K562 (cell line): ENCODE measurements at regions not wholly inside any gene's neighbourhood (a gene's known extent, or its start where the extent isn't known, plus 50 kb on each side); places are given as distances from the start of the nearest gene placed in this dataset.

ENCODE experiments used
- ATAC-seq: fragments of 200-7000 bp; cut with Tn5 transposase; 3 replicates; pipeline ENCODE4 v1.9.1; 2020; ENCODE audit warnings: moderate library complexity
- BruUV-seq: library from RNA; stranded (reverse); fragments of 400-500 nt; replicated peaks from 2 replicates; lab custom pipeline; 2021; lab: Mats Ljungman, UMichigan
- CTCF ChIA-PET: fragments of 300-600 bp; formaldehyde crosslinking; extraction: SDS; loops from one replicate; lab custom pipeline; 2021; ENCODE audit warnings: low intra/inter-chr PET ratio; lab: Yijun Ruan, JAX
- POLR2A ChIA-PET: fragments of 300-600, 350-650 bp; sonication (Branson Sonifier 250); formaldehyde crosslinking; extraction: SDS; loops from one replicate; lab custom pipeline; 2021; ENCODE audit warnings: antibody characterized with exemption, inconsistent platforms; lab: Yijun Ruan, JAX
- DNase-seq, 4 experiments: peaks; one replicate each; pipeline versions ENCODE4 v3.0.0 to v3.0.0-alpha.2; 2011 to 2018; ENCODE audit warnings: low spot score in 3 of 4, mixed read lengths in 3 of 4; ENCODE audit errors: extremely low read depth in 1 of 4
- FAIRE-seq: peaks from 2 replicates; lab custom pipeline; 2011; peaks lifted over from hg19 to GRCh38; lab: Jason Lieb, UNC
- H2AFZ ChIP-seq: 2 replicates; pipeline ENCODE4 v1.6.0; 2011; ENCODE audit warnings: low read depth, low read length, control low read depth, inconsistent platforms
- H3K27ac ChIP-seq: fragments of 200-600 bp; 3 replicates; pipeline ENCODE4 v1.8.0; 2011; ENCODE audit warnings: low read depth, mild to moderate bottlenecking, control low read depth, inconsistent platforms, low read length, moderate library complexity, mixed read lengths; ENCODE audit errors: extremely low read depth
- H3K27me3 ChIP-seq, 2 experiments: fragments of 300-600 bp in 1 of 2; 2 replicates in 1 of 2; 3 replicates in 1 of 2; pipeline versions ENCODE4 v1.6.0 to v1.8.0; 2011; ENCODE audit warnings: inconsistent platforms in 2 of 2, low read length in 2 of 2, mild to moderate bottlenecking in 1 of 2, mixed read lengths in 1 of 2, moderate library complexity in 1 of 2; ENCODE audit not compliant: control insufficient read depth in 2 of 2, insufficient read depth in 2 of 2
- H3K36me3 ChIP-seq: fragments of 300-600 bp; 3 replicates; pipeline ENCODE4 v1.8.0; 2011; ENCODE audit warnings: mild to moderate bottlenecking, low read length, inconsistent platforms; ENCODE audit not compliant: control insufficient read depth, insufficient read depth
- H3K4me1 ChIP-seq, 2 experiments: fragments of 200-600 bp in 1 of 2; replicated peaks in 1 of 2; 2 replicates in 1 of 2; 3 replicates in 1 of 2; pipeline versions ENCODE4 v1.5.1 to v1.8.0; 2011; ENCODE audit warnings: inconsistent platforms in 2 of 2, low read length in 2 of 2, mild to moderate bottlenecking in 1 of 2, mixed read lengths in 1 of 2, moderate library complexity in 1 of 2; ENCODE audit not compliant: control insufficient read depth in 2 of 2, insufficient read depth in 2 of 2
- H3K4me2 ChIP-seq: 2 replicates; pipeline ENCODE4 v1.6.1; 2011; ENCODE audit warnings: low read length, control low read depth, inconsistent platforms, mixed read lengths; ENCODE audit not compliant: insufficient read depth
- H3K4me3 ChIP-seq: fragments of 200-600 bp; sonication (generic), shearing (Covaris generic); 2 replicates; pipeline ENCODE4 v1.5.1; 2016; ENCODE audit warnings: control low read depth, inconsistent platforms
- H3K79me2 ChIP-seq: fragments of 200-600 bp; 3 replicates; pipeline ENCODE4 v1.8.0; 2011; ENCODE audit warnings: low read length, inconsistent platforms; ENCODE audit not compliant: control insufficient read depth, insufficient read depth
- H3K9ac ChIP-seq, 2 experiments: 2 replicates each; pipeline versions ENCODE4 v1.6.0 to v1.6.1; 2011; ENCODE audit warnings: low read depth in 2 of 2, low read length in 2 of 2, control low read depth in 1 of 2, inconsistent platforms in 1 of 2, mild to moderate bottlenecking in 1 of 2, mixed read lengths in 1 of 2; ENCODE audit not compliant: insufficient read depth in 1 of 2
- H3K9me1 ChIP-seq: one replicate; pipeline ENCODE4 v1.6.0; 2011; ENCODE audit warnings: inconsistent platforms, mild to moderate bottlenecking, low read length, moderate library complexity; ENCODE audit not compliant: control insufficient read depth, insufficient read depth
- H3K9me3 ChIP-seq: replicated peaks from 2 replicates; pipeline ENCODE4 v1.5.1; 2011; ENCODE audit warnings: low read depth, low read length, inconsistent platforms; ENCODE audit not compliant: control insufficient read depth, insufficient read depth
- H4K20me1 ChIP-seq: replicated peaks from 2 replicates; pipeline ENCODE4 v1.6.1; 2011; ENCODE audit warnings: low read length, inconsistent platforms, mixed read lengths; ENCODE audit not compliant: control insufficient read depth, insufficient read depth
- BRD4 ChIP-seq: fragments of 200-600 bp; sonication (generic); IDR thresholded peaks from 2 replicates; pipeline ENCODE4 v1.6.1; 2017; ENCODE audit warnings: inconsistent platforms
- CBX5 ChIP-seq: IDR thresholded peaks from 2 replicates; pipeline ENCODE4 v1.6.1; 2014; ENCODE audit warnings: low read depth, borderline replicate concordance
- DMBX1 ChIP-seq: fragments of 250-450 bp; sonication (Bioruptor Pico); IDR thresholded peaks from 2 replicates; pipeline ENCODE4 v1.8.0; 2022; ENCODE audit warnings: inconsistent platforms, mild to moderate bottlenecking, moderate library complexity, borderline replicate concordance
- ETV5 ChIP-seq: sonication (generic); formaldehyde crosslinking; IDR thresholded peaks from 2 replicates; pipeline ENCODE4 v1.4.0; 2020; ENCODE audit warnings: low read depth, mild to moderate bottlenecking, missing genetic modification reagents
- GABPA ChIP-seq: fragments of 200-800 bp; sonication (Bioruptor generic); conservative IDR thresholded peaks from 2 replicates; pipeline ENCODE4 v1.6.1; 2016; ENCODE audit warnings: low read depth, missing genetic modification characterization, missing compliant biosample characterization
- HNRNPUL1 ChIP-seq: fragments of 200-400 bp; formaldehyde crosslinking; IDR thresholded peaks from 2 replicates; pipeline ENCODE4 v1.6.1; 2017; ENCODE audit warnings: low read length
- POLR2AphosphoS2 ChIP-seq: IDR thresholded peaks from 2 replicates; pipeline ENCODE4 v1.6.1; 2012; ENCODE audit warnings: low read length, improper control_type of control experiment
- RBM39 ChIP-seq: fragments of 200-400 bp; formaldehyde crosslinking; optimal IDR thresholded peaks from 2 replicates; pipeline ENCODE3; 2018; ENCODE audit warnings: low read depth, low read length
- ZC3H8 ChIP-seq: fragments of 450-650 bp; IDR thresholded peaks from 2 replicates; pipeline ENCODE4 v1.6.1; 2017
- ZMIZ1 ChIP-seq, 2 experiments: fragments of 150-350 bp in 1 of 2; IDR thresholded peaks; 2 replicates each; pipeline ENCODE4 v1.6.1; 2012 to 2016; ENCODE audit warnings: low read depth in 2 of 2, low read length in 2 of 2, mild to moderate bottlenecking in 1 of 2, moderate library complexity in 1 of 2
- ZNF232 ChIP-seq: sonication (generic); formaldehyde crosslinking; IDR thresholded peaks from 2 replicates; pipeline ENCODE4 v1.8.0; 2022; ENCODE audit warnings: mild to moderate bottlenecking, missing genetic modification reagents
- ZNF583 ChIP-seq: fragments of 250-450 bp; sonication (Bioruptor Pico); IDR thresholded peaks from 2 replicates; pipeline ENCODE4 v1.4.0; 2020
- WGBS: fragments of 100-300 bp; shearing (Covaris generic); methylation state at CpG from one replicate; pipeline ENCODE4 v1.1.6; 2016; ENCODE audit warnings: low coverage, mixed read lengths; ENCODE audit not compliant: insufficient coverage; ENCODE audit errors: missing lambda C conversion rate; 5-methylcytosine and 5-hydroxymethylcytosine counted together
- in situ Hi-C: fragments of 300-500 bp; cut with MboI; formaldehyde crosslinking; loops from 4 replicates; pipeline ENCODE4 v1.15.0; 2018; ENCODE audit warnings: inconsistent platforms, mixed read lengths
- intact Hi-C: fragments of 100-400 bp; cut with micrococcal nuclease; formaldehyde crosslinking; loops from 2 replicates; pipeline ENCODE4 v1.14.2; 2022
- TF ChIP-seq, protein P1 (sequence below): fragments of 450-650 bp; IDR thresholded peaks from 2 replicates; pipeline ENCODE4 v1.6.1; 2016; ENCODE audit warnings: borderline replicate concordance

GRCh38 chr3:34864011-34864410 is 775.3 kb upstream of the ARPP21 start:
- H2AFZ ChIP-seq: no peak overlapping the region
- no TSS peak for BruUV-seq
- no peaks in the 10 kb centered on the region for H3K79me2 ChIP-seq
- no peaks in the 10 kb centered on the region for H3K27me3 ChIP-seq
- DNase-seq (no peak), ATAC-seq (no peak)
- no peak overlapping the region for H3K9ac ChIP-seq
- in situ Hi-C loops (no loop called here), intact Hi-C loops (no loop called here)
- H3K27ac ChIP-seq: no peak overlapping the region
- H3K4me1 ChIP-seq: no peaks in the 10 kb centered on the region
- no peaks in the 10 kb centered on the region for H3K9me1 ChIP-seq
- CTCF ChIA-PET: no interaction called here
- POLR2A ChIA-PET: no interaction called here
- no peaks in the 10 kb centered on the region for H3K36me3 ChIP-seq
- H4K20me1 ChIP-seq: no peaks in the 10 kb centered on the region
- 2% methylated on average over 3 of the region's 3 CpGs for WGBS
- TF ChIP-seq POLR2AphosphoS2 (no peak), ZNF232 (CRISPR knock-in tag) (no peak), ZNF583 (no peak), CBX5 (no peak)
- TF ChIP-seq, all 486 proteins: peak for 0
- H3K4me2 ChIP-seq: no peak overlapping the region
- H3K4me3 ChIP-seq: no peak overlapping the region
- FAIRE-seq: no peak
- peaks cover 5% of the 10 kb centered on the region for H3K9me3 ChIP-seq

DNA sequence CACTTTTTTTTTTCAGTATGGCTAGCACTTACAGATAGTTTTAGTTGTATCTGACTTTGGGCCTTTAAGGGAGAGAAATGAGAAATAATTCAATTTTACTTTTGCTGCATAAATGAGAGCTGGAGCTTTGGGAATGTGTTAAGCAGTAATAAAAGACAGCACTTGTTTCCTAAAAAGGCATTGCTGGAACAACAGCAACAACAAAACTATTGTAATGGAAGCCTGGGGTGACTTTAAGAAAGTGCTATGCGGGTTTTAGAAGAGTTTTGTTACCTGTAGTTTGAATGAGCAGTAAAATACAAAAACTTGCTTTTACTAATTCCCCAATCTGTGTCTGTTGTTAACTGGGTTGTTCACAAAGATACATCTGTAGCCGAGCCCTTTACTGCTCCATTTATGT is 774.0 kb upstream of the ARPP21 start:
- DNase-seq (no peak), ATAC-seq (no peak), FAIRE-seq (no peak)
- Histone ChIP-seq H3K9ac (no peak overlapping the region), H3K9me3 (peaks cover 5% of the 10 kb centered on the region), H3K9me1 (no peaks in the 10 kb centered on the region), H3K4me1 (no peaks in the 10 kb centered on the region), H3K27ac (no peak overlapping the region), H3K79me2 (no peaks in the 10 kb centered on the region), H2AFZ (no peak overlapping the region), H3K36me3 (no peaks in the 10 kb centered on the region), H3K4me3 (no peak overlapping the region), H3K4me2 (no peak overlapping the region), H4K20me1 (no peaks in the 10 kb centered on the region), H3K27me3 (no peaks in the 10 kb centered on the region)
- ChIA-PET POLR2A (no interaction called here), CTCF (no interaction called here)
- no TSS peak for BruUV-seq
- intact Hi-C loops: no loop called here
- in situ Hi-C loops: no loop called here
- 0% methylated on average over 2 of the region's 2 CpGs for WGBS
- TF ChIP-seq BRD4 (no peak), HNRNPUL1 (no peak), ETV5 (no peak), RBM39 (no peak), DMBX1 (no peak), ZC3H8 (no peak), GABPA (tag) (no peak), ZMIZ1 (IDR thresholded peaks at IDR 0.05; ENCODE audit: low read depth in 2 of 2, low read length in 2 of 2) (no peak)
- TF ChIP-seq, protein P1, sequence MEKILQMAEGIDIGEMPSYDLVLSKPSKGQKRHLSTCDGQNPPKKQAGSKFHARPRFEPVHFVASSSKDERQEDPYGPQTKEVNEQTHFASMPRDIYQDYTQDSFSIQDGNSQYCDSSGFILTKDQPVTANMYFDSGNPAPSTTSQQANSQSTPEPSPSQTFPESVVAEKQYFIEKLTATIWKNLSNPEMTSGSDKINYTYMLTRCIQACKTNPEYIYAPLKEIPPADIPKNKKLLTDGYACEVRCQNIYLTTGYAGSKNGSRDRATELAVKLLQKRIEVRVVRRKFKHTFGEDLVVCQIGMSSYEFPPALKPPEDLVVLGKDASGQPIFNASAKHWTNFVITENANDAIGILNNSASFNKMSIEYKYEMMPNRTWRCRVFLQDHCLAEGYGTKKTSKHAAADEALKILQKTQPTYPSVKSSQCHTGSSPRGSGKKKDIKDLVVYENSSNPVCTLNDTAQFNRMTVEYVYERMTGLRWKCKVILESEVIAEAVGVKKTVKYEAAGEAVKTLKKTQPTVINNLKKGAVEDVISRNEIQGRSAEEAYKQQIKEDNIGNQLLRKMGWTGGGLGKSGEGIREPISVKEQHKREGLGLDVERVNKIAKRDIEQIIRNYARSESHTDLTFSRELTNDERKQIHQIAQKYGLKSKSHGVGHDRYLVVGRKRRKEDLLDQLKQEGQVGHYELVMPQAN: no peak
